A673 (cell line): ENCODE measurements at regions not wholly inside any gene's neighbourhood (a gene's known extent, or its start where the extent isn't known, plus 50 kb on each side); places are given as distances from the start of the nearest gene placed in this dataset.

Experiments used
- EZH2 ChIP-seq: fragments of 200-600 bp; sonication (generic); IDR thresholded peaks from 2 replicates; pipeline ENCODE4 v1.6.1; 2017; ENCODE audit warnings: borderline replicate concordance, low read depth, mild to moderate bottlenecking, mixed read lengths, antibody characterized with exemption, low read length; ENCODE audit not compliant: poor library complexity, severe bottlenecking
- TF ChIP-seq, protein P1 (sequence below): fragments of 300-800, 200-600 bp; sonication (generic); conservative IDR thresholded peaks from 2 replicates; pipeline ENCODE4 v1.5.1; 2017; ENCODE audit warnings: low read depth, mild to moderate bottlenecking, antibody characterized with exemption, low read length, moderate library complexity, mixed read lengths

DNA sequence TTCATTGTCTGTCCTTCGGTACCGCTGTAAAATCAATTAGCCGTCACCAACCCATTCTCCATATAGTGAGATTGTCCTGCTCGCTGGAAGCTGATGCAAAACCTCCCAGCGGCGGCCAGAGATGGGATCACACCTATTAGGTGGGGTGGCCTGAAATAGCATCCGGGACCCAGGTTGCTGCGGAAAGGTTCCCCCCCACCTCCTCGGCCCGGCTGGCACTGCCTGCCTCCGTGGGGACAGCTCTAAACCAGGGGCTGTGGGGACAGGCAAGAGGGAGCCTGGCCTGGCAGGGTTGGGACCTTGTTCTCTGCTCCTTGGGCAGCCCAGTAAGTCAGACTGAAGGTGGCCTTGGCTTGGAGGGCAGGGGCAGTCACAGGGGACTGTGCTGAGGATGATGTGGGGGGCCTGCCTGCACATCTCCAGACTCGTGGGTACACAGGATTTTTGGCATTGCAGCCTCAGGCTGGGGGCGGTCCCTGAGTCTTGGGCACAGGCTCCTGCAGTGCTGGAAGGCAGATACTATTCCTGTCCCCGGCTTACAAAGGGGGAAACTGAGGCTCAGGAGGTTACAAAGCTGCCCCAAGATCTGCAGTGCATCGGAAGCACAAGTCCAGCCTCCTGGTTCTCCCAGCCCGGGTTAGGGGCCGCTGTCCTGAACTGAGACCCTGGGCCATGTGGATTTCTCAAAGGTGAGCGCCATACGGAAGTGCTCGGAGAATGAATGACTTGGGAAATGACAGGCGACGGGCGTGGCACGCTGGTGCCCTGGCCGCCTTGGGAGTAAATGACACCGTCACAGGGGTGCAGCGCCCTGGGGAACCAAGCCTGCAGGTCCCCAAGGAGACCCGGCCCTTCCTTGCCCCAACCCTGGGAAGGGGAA is 65.6 kb downstream of the UNCX start:
- TF ChIP-seq, protein P1, sequence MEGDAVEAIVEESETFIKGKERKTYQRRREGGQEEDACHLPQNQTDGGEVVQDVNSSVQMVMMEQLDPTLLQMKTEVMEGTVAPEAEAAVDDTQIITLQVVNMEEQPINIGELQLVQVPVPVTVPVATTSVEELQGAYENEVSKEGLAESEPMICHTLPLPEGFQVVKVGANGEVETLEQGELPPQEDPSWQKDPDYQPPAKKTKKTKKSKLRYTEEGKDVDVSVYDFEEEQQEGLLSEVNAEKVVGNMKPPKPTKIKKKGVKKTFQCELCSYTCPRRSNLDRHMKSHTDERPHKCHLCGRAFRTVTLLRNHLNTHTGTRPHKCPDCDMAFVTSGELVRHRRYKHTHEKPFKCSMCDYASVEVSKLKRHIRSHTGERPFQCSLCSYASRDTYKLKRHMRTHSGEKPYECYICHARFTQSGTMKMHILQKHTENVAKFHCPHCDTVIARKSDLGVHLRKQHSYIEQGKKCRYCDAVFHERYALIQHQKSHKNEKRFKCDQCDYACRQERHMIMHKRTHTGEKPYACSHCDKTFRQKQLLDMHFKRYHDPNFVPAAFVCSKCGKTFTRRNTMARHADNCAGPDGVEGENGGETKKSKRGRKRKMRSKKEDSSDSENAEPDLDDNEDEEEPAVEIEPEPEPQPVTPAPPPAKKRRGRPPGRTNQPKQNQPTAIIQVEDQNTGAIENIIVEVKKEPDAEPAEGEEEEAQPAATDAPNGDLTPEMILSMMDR = no peak
- no peak for TF ChIP-seq EZH2
